K562 (cell line): ENCODE measurements at regions not wholly inside any gene's neighbourhood (a gene's known extent, or its start where the extent isn't known, plus 50 kb on each side); places are given as distances from the start of the nearest gene placed in this dataset.

Source experiments
- ATAC-seq: fragments of 200-7000 bp; cut with Tn5 transposase; 3 replicates; pipeline ENCODE4 v1.9.1; 2020; ENCODE audit warnings: moderate library complexity
- BruUV-seq: library from RNA; stranded (reverse); fragments of 400-500 nt; replicated peaks from 2 replicates; lab custom pipeline; 2021; lab: Mats Ljungman, UMichigan
- CTCF ChIA-PET: fragments of 300-600 bp; formaldehyde crosslinking; extraction: SDS; loops from one replicate; lab custom pipeline; 2021; ENCODE audit warnings: low intra/inter-chr PET ratio; lab: Yijun Ruan, JAX
- POLR2A ChIA-PET: fragments of 300-600, 350-650 bp; sonication (Branson Sonifier 250); formaldehyde crosslinking; extraction: SDS; loops from one replicate; lab custom pipeline; 2021; ENCODE audit warnings: antibody characterized with exemption, inconsistent platforms; lab: Yijun Ruan, JAX
- DNase-seq, 4 experiments: peaks; one replicate each; pipeline versions ENCODE4 v3.0.0 to v3.0.0-alpha.2; 2011 to 2018; ENCODE audit warnings: low spot score in 3 of 4, mixed read lengths in 3 of 4; ENCODE audit errors: extremely low read depth in 1 of 4
- FAIRE-seq: peaks from 2 replicates; lab custom pipeline; 2011; peaks lifted over from hg19 to GRCh38; lab: Jason Lieb, UNC
- H2AFZ ChIP-seq: 2 replicates; pipeline ENCODE4 v1.6.0; 2011; ENCODE audit warnings: low read depth, low read length, control low read depth, inconsistent platforms
- H3K27ac ChIP-seq: fragments of 200-600 bp; 3 replicates; pipeline ENCODE4 v1.8.0; 2011; ENCODE audit warnings: low read depth, mild to moderate bottlenecking, control low read depth, inconsistent platforms, low read length, moderate library complexity, mixed read lengths; ENCODE audit errors: extremely low read depth
- H3K27me3 ChIP-seq, 2 experiments: fragments of 300-600 bp in 1 of 2; 2 replicates in 1 of 2; 3 replicates in 1 of 2; pipeline versions ENCODE4 v1.6.0 to v1.8.0; 2011; ENCODE audit warnings: inconsistent platforms in 2 of 2, low read length in 2 of 2, mild to moderate bottlenecking in 1 of 2, mixed read lengths in 1 of 2, moderate library complexity in 1 of 2; ENCODE audit not compliant: control insufficient read depth in 2 of 2, insufficient read depth in 2 of 2
- H3K36me3 ChIP-seq: fragments of 300-600 bp; 3 replicates; pipeline ENCODE4 v1.8.0; 2011; ENCODE audit warnings: mild to moderate bottlenecking, low read length, inconsistent platforms; ENCODE audit not compliant: control insufficient read depth, insufficient read depth
- H3K4me1 ChIP-seq, 2 experiments: fragments of 200-600 bp in 1 of 2; replicated peaks in 1 of 2; 2 replicates in 1 of 2; 3 replicates in 1 of 2; pipeline versions ENCODE4 v1.5.1 to v1.8.0; 2011; ENCODE audit warnings: inconsistent platforms in 2 of 2, low read length in 2 of 2, mild to moderate bottlenecking in 1 of 2, mixed read lengths in 1 of 2, moderate library complexity in 1 of 2; ENCODE audit not compliant: control insufficient read depth in 2 of 2, insufficient read depth in 2 of 2
- H3K4me2 ChIP-seq: 2 replicates; pipeline ENCODE4 v1.6.1; 2011; ENCODE audit warnings: low read length, control low read depth, inconsistent platforms, mixed read lengths; ENCODE audit not compliant: insufficient read depth
- H3K4me3 ChIP-seq: fragments of 200-600 bp; sonication (generic), shearing (Covaris generic); 2 replicates; pipeline ENCODE4 v1.5.1; 2016; ENCODE audit warnings: control low read depth, inconsistent platforms
- H3K79me2 ChIP-seq: fragments of 200-600 bp; 3 replicates; pipeline ENCODE4 v1.8.0; 2011; ENCODE audit warnings: low read length, inconsistent platforms; ENCODE audit not compliant: control insufficient read depth, insufficient read depth
- H3K9ac ChIP-seq, 2 experiments: 2 replicates each; pipeline versions ENCODE4 v1.6.0 to v1.6.1; 2011; ENCODE audit warnings: low read depth in 2 of 2, low read length in 2 of 2, control low read depth in 1 of 2, inconsistent platforms in 1 of 2, mild to moderate bottlenecking in 1 of 2, mixed read lengths in 1 of 2; ENCODE audit not compliant: insufficient read depth in 1 of 2
- H3K9me1 ChIP-seq: one replicate; pipeline ENCODE4 v1.6.0; 2011; ENCODE audit warnings: inconsistent platforms, mild to moderate bottlenecking, low read length, moderate library complexity; ENCODE audit not compliant: control insufficient read depth, insufficient read depth
- H3K9me3 ChIP-seq: replicated peaks from 2 replicates; pipeline ENCODE4 v1.5.1; 2011; ENCODE audit warnings: low read depth, low read length, inconsistent platforms; ENCODE audit not compliant: control insufficient read depth, insufficient read depth
- H4K20me1 ChIP-seq: replicated peaks from 2 replicates; pipeline ENCODE4 v1.6.1; 2011; ENCODE audit warnings: low read length, inconsistent platforms, mixed read lengths; ENCODE audit not compliant: control insufficient read depth, insufficient read depth
- CBFA2T3 ChIP-seq: fragments of 450-650 bp; IDR thresholded peaks from 2 replicates; pipeline ENCODE4 v1.6.1; 2017
- CCAR2 ChIP-seq: fragments of 200-400 bp; formaldehyde crosslinking; IDR thresholded peaks from 2 replicates; pipeline ENCODE4 v1.6.1; 2017; ENCODE audit warnings: mild to moderate bottlenecking, low read depth, low read length
- CUX1 ChIP-seq: fragments of 200-800 bp; sonication (Bioruptor generic); IDR thresholded peaks from 2 replicates; pipeline ENCODE4 v1.6.1; 2016; ENCODE audit warnings: missing genetic modification characterization, missing compliant biosample characterization
- GTF3C2 ChIP-seq: IDR thresholded peaks from 3 replicates; pipeline ENCODE4 v1.6.1; 2011; ENCODE audit warnings: borderline replicate concordance, mild to moderate bottlenecking, moderate library complexity; ENCODE audit not compliant: insufficient read length; ENCODE audit errors: extremely low read depth
- JUND ChIP-seq, 2 experiments: IDR thresholded peaks; 2 replicates in 1 of 2; 3 replicates in 1 of 2; pipeline ENCODE4 v1.6.1; 2011; ENCODE audit warnings: borderline replicate concordance in 2 of 2, low read depth in 2 of 2, low read length in 2 of 2, improper control_type of control experiment in 1 of 2, missing biosample characterization in 1 of 2, missing genetic modification characterization in 1 of 2, missing genetic modification reagents in 1 of 2
- KLF1 ChIP-seq: fragments of 450-650 bp; IDR thresholded peaks from 2 replicates; pipeline ENCODE4 v1.6.1; 2016; ENCODE audit warnings: missing genetic modification characterization, missing compliant biosample characterization
- RBM22 ChIP-seq: fragments of 200-400 bp; formaldehyde crosslinking; IDR thresholded peaks from 2 replicates; pipeline ENCODE4 v1.6.1; 2018; ENCODE audit warnings: low read length, low read depth; ENCODE audit not compliant: poor library complexity, severe bottlenecking
- WGBS: fragments of 100-300 bp; shearing (Covaris generic); methylation state at CpG from one replicate; pipeline ENCODE4 v1.1.6; 2016; ENCODE audit warnings: low coverage, mixed read lengths; ENCODE audit not compliant: insufficient coverage; ENCODE audit errors: missing lambda C conversion rate; 5-methylcytosine and 5-hydroxymethylcytosine counted together
- in situ Hi-C: fragments of 300-500 bp; cut with MboI; formaldehyde crosslinking; loops from 4 replicates; pipeline ENCODE4 v1.15.0; 2018; ENCODE audit warnings: inconsistent platforms, mixed read lengths
- intact Hi-C: fragments of 100-400 bp; cut with micrococcal nuclease; formaldehyde crosslinking; loops from 2 replicates; pipeline ENCODE4 v1.14.2; 2022

GRCh38 chr7:88700725-88701124 lies 58.8 kb upstream of the ZNF804B start:
- TF ChIP-seq KLF1 (tag): no peak
- ATAC-seq: no peak
- Histone ChIP-seq H3K79me2 (no peaks in the 10 kb centered on the region), H3K9ac (no peak overlapping the region), H3K27ac (no peak overlapping the region), H3K9me1 (no peaks in the 10 kb centered on the region), H3K4me1 (no peaks in the 10 kb centered on the region), H4K20me1 (no peaks in the 10 kb centered on the region), H3K9me3 (no peaks in the 10 kb centered on the region), H3K4me3 (no peak overlapping the region), H3K4me2 (no peak overlapping the region), H2AFZ (no peak overlapping the region), H3K27me3 (no peaks in the 10 kb centered on the region), H3K36me3 (no peaks in the 10 kb centered on the region)
- no peak for DNase-seq
- intact Hi-C loops (no loop called here), in situ Hi-C loops (no loop called here)
- ChIA-PET POLR2A (interaction anchor here (1.5 kb wide), 1 partner anchor 8 kb away, joined by 4 read pairs; no protein-coding TSS in a partner anchor), CTCF (interaction anchor here (0.6 kb wide), 1 partner anchor 18 kb away, joined by 3 read pairs; no protein-coding TSS in a partner anchor)
- 57% methylated on average over 2 of the region's 2 CpGs for WGBS
- no TSS peak for BruUV-seq
- FAIRE-seq: no peak

- ChIA-PET CTCF (no interaction called here), POLR2A (no interaction called here)
- Histone ChIP-seq H3K27ac (no peak overlapping the region), H3K4me2 (no peak overlapping the region), H3K9me1 (no peaks in the 10 kb centered on the region), H3K9me3 (no peaks in the 10 kb centered on the region), H3K4me1 (peaks cover 0 to 13% of the 10 kb centered on the region in 2 experiments; a peak in 2 of 5 replicates), H4K20me1 (no peaks in the 10 kb centered on the region), H3K9ac (no peak overlapping the region), H3K27me3 (no peaks in the 10 kb centered on the region), H3K4me3 (no peak overlapping the region), H2AFZ (no peak overlapping the region), H3K79me2 (no peaks in the 10 kb centered on the region), H3K36me3 (no peaks in the 10 kb centered on the region)
- intact Hi-C loops: no loop called here
- no peak for FAIRE-seq
- no TSS peak for BruUV-seq
- ATAC-seq: no peak
- in situ Hi-C loops: no loop called here
- no peak for DNase-seq
- TF ChIP-seq JUND (IDR thresholded peaks at IDR 0.05; ENCODE audit: borderline replicate concordance, low read depth, low read length) (no peak), JUND (tag; IDR thresholded peaks at IDR 0.05; ENCODE audit: borderline replicate concordance, low read depth, low read length) (no peak), CCAR2 (no peak), CBFA2T3 (no peak), CUX1 (CRISPR knock-in tag) (no peak), GTF3C2 (no peak), RBM22 (no peak)
These were observed 65.3 kb upstream of the ZNF804B start for GRCh38 chr7:88694207-88694606.
